GM12865 (cell line): ENCODE measurements at regions not wholly inside any gene's neighbourhood (a gene's known extent, or its start where the extent isn't known, plus 50 kb on each side); places are given as distances from the start of the nearest gene placed in this dataset.
"Not testable (repeated sequence)": the region's sequence is repeated elsewhere in the genome, so short reads cannot be mapped to it uniquely, and the experiment has no call there.

ENCODE experiments used
- DNase-seq: peaks from one replicate; pipeline ENCODE4 v3.0.0; 2010; ENCODE audit warnings: low read depth
- H3K4me3 ChIP-seq: 2 replicates; pipeline ENCODE4 v1.5.1; 2011; ENCODE audit warnings: mild to moderate bottlenecking, low read depth, low read length, control low read depth
- TF ChIP-seq, protein P1 (sequence below): IDR thresholded peaks from 2 replicates; pipeline ENCODE4 v1.5.1; 2011; ENCODE audit warnings: low read length, control low read depth, low read depth, inconsistent platforms; ENCODE audit not compliant: insufficient read depth; ENCODE audit errors: missing control alignments

DNA sequence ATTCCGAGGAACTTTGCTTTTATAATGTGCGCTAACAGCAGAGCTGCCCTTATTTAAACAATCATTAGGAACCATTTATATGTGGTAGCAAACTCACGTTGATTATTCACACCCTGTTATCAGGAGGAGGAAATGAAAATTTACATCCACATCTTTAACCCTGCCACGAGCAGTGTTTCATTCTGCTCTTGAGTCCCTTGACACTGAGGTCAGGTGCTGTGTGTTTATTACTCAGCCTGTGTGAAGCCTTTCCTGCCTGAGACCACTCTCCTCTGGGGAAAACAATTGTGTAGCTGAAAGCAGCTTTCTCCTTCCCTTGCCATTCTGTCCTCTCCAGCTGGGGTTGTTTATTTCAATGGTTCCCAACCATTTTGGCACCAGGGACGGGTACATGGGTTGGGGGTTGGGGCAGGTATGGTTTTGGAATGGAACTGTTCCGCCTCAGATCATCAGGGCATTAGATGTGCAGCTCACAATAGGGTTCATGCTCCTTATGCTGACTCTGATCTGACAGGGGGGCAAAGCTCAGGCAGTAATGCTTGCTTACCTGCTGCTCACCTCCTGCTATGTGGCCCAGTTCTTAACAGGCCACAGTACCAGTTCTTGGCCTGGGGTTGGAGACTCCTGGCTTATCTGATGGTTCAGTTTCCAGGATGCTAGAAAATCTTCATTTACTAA lies 651.1 kb downstream of the TDRD15 start:
- DNase-seq: no peak
- TF ChIP-seq, protein P1, sequence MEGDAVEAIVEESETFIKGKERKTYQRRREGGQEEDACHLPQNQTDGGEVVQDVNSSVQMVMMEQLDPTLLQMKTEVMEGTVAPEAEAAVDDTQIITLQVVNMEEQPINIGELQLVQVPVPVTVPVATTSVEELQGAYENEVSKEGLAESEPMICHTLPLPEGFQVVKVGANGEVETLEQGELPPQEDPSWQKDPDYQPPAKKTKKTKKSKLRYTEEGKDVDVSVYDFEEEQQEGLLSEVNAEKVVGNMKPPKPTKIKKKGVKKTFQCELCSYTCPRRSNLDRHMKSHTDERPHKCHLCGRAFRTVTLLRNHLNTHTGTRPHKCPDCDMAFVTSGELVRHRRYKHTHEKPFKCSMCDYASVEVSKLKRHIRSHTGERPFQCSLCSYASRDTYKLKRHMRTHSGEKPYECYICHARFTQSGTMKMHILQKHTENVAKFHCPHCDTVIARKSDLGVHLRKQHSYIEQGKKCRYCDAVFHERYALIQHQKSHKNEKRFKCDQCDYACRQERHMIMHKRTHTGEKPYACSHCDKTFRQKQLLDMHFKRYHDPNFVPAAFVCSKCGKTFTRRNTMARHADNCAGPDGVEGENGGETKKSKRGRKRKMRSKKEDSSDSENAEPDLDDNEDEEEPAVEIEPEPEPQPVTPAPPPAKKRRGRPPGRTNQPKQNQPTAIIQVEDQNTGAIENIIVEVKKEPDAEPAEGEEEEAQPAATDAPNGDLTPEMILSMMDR: no peak
- no peak overlapping the region for H3K4me3 ChIP-seq

DNA sequence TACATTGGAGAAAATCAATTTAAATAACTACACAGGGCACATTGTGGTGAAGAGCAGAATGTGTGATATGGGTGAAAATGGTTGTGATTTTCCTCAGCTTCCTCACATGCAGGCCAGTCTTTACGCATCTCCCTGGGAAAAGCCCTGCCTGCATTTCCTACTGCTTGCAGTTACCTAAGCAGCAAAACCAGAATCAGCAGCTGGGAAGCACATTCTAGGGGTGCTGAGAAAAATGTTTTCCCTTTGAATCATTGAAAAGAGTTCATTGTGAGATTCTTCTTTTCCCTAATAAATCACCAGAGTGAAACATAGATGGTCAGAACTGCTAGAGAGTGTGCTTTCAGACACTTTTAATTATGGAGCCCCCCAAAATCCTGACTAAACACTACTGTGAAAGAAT lies 656.0 kb downstream of the TDRD15 start:
- no peak overlapping the region for H3K4me3 ChIP-seq
- no peak for DNase-seq
- TF ChIP-seq, protein P1: no peak

DNA sequence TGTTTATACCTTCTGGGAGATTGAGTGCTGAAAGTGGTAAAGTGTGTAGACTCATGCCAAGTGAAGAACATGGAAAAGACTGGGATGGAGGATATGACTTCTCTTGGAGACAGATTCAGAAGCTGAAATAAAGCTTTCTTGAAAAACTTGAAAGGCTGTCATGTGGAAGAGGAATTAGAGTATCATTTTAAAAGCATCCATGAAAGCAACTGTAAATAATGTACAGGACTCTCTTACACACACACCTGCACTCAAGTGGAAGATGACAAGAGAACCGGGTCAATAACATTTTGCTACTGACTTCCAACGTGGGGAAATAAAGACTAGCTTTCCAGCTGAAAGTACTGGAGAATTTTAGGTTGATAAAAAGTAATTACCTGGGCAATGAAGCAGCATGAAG lies 658.2 kb downstream of the TDRD15 start:
- no peak overlapping the region for H3K4me3 ChIP-seq
- TF ChIP-seq, protein P1: no peak
- no peak for DNase-seq

DNA sequence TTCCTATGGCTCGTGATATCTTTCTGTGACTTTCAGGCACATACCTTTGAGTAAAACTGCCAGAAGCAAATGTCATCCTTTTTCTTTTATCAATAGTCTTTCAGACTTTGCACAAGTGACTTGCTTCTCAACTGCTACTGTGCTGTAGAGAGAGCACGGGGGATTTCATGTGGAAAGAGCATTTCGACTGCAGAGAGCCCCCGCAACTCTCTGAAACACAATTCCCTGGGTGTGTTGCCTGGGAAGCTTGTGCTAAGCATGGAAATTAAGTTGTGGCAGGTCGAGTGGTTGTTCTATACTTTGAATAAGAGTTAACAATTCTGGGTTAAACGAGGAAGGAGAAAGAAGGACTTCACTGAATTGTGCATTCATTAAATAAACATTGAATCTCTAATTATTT lies 659.1 kb downstream of the TDRD15 start:
- no peak for DNase-seq
- H3K4me3 ChIP-seq: no peak overlapping the region
- TF ChIP-seq, protein P1: no peak

DNA sequence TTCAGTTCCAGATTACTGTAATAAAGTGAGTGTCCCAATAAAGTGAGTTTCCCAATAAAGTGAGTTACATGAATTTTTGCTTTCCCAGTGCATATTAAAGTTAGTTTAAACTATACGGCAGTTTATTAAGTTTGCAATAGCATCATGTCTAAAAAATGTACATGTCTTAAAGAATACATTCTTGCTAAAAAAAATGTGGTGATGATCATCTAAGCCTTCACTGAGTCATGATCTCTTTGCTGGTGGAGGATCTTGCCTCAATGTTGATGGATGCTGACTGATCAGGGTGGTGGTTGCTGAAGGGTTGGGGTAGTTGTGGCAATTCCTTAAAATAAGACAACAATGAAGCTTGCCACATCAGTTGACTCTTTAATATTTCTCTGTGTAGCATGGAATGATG lies 664.2 kb downstream of the TDRD15 start:
- no peak for DNase-seq
- no peak overlapping the region for H3K4me3 ChIP-seq
- TF ChIP-seq, protein P1: no peak

DNA sequence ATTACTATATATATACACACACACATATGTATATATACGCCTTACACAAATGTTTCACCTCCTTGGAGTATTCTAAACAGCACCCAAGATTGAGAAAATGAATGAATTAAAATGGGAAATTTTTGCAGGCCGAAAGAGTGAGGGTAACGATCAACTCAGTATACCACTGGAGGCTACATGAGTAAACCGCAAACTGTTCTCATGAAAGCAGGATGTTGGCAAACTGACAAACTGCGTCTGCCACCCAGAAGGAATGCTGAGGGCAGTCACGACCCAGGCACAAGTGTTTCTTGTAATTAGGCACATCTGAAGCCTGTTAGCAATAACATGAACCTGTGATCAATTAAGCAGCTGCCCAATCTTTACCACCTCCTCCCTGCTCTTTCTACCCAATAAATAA lies 666.5 kb downstream of the TDRD15 start:
- DNase-seq, H3K4me3 ChIP-seq: not testable (repeated sequence)

DNA sequence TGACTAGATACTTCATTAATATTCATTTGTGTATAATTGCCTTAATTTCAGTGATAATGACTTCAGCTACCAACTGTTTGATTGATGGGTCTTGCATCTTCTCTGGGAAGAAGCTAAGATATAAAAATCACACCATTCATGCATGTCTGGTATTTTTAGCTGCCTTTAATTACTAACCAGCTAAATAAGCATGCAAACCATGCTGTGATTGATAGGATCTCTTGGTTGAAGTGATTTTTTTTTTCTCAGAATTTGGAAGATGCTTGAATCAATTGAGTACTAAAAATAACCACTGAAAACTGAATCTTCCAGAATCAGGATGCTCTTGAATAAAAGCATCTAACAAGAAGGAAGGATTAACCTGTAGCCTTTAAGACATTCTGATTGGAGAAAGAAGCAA lies 668.8 kb downstream of the TDRD15 start:
- no peak for DNase-seq
- TF ChIP-seq, protein P1: no peak
- H3K4me3 ChIP-seq: no peak overlapping the region
